ENCODE measurements at regions not wholly inside any gene's neighbourhood (a gene's known extent, or its start where the extent isn't known, plus 50 kb on each side); places are given as distances from the start of the nearest gene placed in this dataset.
A peak's percentile ranks its signal among the peaks of the same experiment; 100 is the strongest.

- no peak for FAIRE-seq
These were observed 539.2 kb downstream of the BUD13 start for GRCh38 chr11:116233561-116233960.

DNA sequence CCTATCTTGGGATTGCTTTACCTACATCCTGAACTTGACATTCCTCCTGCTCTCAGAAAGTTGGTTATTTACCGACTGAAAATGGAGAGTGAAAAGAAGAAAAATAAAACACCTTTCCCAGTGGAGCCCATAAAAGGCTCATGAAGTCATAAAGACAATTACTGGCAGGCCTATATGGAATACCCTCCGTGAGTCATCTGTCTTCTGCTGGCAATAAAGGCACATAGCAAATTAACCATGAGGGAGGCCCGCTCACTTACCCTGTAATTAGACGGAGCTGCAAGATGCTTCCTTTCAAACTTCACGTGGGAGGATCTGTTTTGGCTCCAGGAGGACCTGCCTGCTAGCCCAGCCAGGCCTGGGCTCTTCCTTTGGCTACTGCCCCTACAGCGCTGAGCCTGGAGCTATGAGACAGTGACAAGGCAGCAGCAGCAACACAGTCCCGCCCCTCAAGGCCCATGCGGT is 540.4 kb downstream of the BUD13 start:
- no peak for FAIRE-seq

- FAIRE-seq: no peak
These were observed 541.2 kb downstream of the BUD13 start for GRCh38 chr11:116231543-116231942.

DNA sequence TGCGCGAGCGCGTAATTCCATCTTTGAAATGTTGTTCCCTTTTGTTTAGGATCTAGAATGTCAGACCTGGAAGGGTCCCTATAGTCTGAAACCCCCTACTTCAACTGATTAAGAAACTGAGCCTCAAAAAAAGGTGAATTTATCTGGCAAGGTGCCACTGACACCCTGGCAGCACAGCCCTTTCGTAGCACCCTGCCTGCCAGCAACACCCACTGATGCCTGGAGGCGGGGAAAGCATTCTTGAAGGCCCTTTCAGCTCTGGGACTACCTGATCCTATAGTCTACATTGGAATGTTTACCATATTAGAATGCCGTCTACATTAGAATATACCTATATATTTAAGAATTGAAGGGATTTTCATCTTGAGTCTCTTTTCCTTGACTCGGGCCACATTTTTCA is 542.3 kb downstream of the BUD13 start:
- FAIRE-seq: no peak

DNA sequence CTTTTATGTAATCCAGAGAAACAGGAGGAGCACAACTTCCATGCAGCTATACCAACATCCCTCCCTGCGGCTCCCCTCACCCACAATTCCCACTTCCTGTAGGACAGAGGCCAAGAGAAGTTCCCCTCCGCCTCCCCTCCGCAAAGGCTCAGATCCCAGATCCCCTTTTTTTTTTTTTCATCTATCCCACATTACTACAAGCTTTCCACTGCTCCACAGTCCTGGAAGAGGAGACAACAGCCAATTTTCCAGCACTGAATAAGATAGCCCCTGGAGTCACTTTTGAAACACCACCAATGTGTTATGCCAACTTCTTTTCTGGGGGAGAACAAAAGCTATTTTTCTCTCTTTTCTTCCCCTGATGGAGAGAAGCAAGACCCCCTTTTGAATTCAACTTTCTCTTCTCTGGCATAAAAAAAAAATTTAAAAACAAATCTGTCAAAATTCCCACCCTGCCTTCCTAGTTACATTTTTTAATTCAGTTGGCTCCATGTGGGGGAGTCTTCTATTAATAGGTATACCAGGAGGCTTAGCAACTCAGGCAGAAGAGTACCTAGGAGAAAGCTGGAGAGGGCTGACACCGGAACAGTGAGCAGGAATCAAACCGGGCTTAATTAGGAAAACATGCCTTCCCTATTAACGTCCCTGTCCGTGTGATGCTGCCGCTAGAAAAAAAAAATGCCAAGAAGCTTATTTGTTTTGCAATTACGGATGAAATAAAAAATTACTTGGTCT is 543.4 kb downstream of the BUD13 start:
- FAIRE-seq: no peak

- FAIRE-seq: no peak
These were observed 546.1 kb downstream of the BUD13 start for GRCh38 chr11:116226731-116227130.

DNA sequence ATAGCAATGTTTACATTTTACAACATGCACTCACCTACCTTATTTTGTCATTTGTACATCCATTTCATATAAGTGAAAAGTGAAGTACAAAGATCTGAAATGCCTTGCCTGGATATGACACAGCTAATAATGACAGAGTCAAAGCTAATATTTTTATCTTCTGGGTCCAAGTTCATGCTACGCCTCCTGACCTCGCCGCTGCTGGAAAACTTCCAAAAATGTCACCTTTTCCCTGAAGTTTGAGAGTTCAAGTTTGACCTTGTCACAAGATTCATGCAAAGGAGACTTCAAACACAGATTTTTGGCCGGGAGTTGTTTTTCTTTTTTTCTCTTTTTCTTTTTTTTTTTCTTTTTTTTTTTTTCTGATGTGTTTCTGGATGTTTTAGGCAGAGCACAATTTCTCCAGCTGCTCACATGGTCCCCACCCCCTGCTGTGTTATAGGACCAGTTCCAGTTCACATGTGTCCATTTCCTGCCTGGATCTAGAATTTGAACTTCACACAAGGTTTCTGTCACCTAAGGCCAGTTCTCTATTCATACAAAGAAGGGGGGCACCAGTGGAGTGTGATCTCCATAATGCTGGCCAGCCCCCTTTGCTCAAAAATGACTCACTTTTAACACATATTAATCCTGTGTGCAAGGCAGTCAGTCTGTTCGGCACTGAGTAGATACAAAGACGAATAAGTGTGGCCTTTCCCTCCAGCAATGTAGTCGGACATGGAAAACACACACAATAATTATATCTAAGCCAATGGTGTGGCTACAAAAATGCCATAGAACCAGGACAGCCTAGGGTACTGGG is 546.8 kb downstream of the BUD13 start:
- no peak for FAIRE-seq

DNA sequence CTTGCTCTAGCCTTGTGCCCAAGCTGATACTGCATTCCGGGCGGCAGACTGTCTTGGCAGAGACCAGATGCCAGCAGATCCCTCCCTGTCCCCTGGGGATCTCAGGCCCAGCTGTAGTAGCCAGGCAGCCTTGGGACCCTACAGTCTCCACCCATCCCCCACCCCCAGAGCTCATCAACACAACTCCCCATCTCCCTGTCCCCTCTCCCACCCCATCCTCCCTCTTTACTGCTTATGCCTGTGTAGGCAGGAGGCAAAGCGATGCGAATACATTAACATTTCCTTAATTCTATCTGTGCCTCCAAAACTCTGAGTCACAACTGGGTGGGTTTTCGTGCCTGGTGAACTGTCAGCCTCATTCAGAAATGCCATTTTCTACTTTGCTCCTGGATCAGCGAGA is 547.6 kb downstream of the BUD13 start:
- FAIRE-seq: no peak

- FAIRE-seq: no peak
These were observed 547.9 kb downstream of the BUD13 start for GRCh38 chr11:116224889-116225200.

- FAIRE-seq: no peak
These were observed 548.5 kb downstream of the BUD13 start for GRCh38 chr11:116224154-116224888.

- FAIRE-seq: no peak
These were observed 551.4 kb downstream of the BUD13 start for GRCh38 chr11:116221351-116221750.

- no peak for FAIRE-seq
These were observed 553.6 kb downstream of the BUD13 start for GRCh38 chr11:116219171-116219635.

GRCh38 chr11:116217441-116217840 is 555.3 kb downstream of the BUD13 start:
- FAIRE-seq: no peak

- FAIRE-seq: peak; percentile 29
These were observed 555.8 kb downstream of the BUD13 start for GRCh38 chr11:116217006-116217405.

- FAIRE-seq: no peak
These were observed 557.2 kb downstream of the BUD13 start for GRCh38 chr11:116215471-116216113.

GRCh38 chr11:116211147-116211546 is 561.6 kb downstream of the BUD13 start:
- FAIRE-seq: no peak

DNA sequence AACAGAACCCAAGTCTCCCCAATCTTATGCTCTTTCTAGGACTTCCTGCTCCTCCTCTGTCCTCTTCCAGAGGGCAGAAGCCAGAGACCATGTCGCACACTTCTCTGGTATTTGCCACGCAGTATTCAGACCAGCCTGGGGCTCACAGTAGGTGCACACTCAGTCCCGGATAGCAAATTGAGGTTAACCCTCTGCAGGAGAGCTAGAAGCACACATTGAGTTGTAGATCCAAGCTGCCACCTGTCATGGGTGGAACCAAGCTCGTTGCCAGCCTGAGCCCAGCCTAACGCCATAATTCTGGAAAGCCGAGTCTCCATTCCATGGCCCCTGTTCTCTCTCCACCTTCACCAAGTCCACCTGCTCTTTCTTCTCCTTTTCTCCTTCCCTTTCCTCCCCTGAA is 562.1 kb downstream of the BUD13 start:
- no peak for FAIRE-seq

DNA sequence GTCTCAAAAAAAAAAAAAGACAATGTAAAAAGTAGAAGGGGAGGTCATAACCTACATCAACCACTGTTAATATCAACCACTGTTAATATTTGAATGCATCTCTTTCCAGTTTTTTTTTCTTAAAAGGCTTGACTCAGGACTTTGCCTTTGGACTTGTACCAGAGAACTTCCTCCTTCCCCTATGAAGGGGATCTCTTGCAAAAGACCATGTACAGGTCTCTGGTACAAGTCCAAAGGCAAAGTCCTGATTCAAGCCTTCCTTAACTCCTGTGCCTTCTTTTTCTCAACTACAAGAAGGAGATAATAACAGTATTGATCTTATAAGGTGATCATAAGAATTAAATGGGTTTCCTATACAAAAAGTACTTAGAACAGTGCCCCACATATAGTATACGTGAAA is 563.5 kb downstream of the BUD13 start:
- FAIRE-seq: no peak

DNA sequence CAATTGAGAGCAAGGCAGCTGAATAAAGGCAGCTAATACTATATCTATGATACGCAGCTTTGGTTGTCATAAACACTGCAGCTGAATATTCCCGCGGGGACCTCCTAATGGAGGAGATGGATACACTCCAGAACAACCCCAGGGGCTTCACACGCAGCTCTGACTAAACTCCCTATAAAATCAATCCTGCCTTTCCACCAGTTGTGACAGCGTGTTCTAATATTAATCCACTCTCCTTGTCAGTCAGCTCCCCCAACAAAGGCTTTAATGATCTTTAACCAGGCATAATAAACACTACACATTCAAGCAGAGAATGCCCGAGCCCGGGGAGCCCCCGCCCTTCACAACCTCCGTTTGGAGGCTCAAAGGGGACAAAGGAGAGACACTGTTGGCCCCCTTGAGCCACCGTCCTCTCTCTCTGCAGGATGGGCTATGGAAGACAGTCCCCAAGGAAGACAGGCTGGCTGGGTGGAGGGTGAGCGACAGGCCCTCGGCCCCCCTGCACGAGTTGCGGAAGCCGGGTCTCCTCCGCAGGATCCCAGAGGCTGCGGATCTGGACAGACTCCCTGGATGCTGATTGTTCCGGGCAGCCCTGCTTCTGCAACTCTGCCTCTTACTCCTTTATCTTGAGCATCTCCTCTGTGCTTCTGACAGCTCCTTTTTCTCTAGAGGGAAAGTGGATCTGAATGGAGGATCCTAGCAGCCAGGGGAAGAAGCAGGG is 565.2 kb downstream of the BUD13 start:
- FAIRE-seq: no peak

DNA sequence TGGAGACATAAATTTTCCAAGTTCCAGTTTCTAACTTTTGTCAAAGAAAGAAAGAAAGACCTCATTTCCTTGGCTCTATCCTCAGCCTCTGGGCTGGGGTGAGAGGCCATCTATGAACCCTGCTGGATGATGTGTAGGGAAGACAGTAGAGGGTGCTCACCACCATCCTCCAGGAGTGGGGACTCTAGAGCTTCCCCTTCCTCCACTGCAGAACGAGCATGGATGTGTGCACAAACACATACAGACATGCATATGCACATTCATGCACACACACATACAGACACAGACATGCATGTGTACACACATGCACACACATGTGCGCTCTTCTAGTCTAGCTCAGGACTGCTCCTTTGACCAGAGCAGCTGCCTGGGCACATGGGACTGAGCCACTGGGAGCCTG is 565.8 kb downstream of the BUD13 start:
- no peak for FAIRE-seq

DNA sequence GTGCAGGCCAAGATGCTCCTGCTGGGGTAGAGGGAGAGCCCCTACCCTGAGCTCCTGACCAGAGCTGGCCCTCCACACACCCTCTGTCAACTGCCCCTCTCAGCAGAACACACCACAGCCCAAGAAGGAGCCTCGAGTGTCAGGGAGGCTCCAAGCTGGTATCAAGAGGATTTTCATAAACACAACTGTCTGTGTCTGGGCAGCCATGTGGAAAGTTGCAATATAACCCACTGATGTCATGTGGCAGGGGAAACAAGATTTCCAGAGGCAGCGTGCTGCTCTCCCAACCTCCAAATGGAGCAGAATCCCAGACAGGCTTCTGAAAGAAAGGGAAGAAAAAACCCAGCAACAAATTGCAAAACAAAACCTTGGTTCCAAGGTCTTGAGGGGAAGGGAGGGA is 569.9 kb downstream of the BUD13 start:
- FAIRE-seq: no peak

- no peak for FAIRE-seq
These were observed 572.2 kb downstream of the BUD13 start for GRCh38 chr11:116200564-116200963.
